ENCODE measurements at regions not wholly inside any gene's neighbourhood (a gene's known extent, or its start where the extent isn't known, plus 50 kb on each side); places are given as distances from the start of the nearest gene placed in this dataset.

GRCh38 chr6:110039364-110039980 is 61.4 kb downstream of the GPR6 start:
- peak; percentile 90 for DNase-seq (ENCODE audit: low read depth)
- peak overlapping the region; percentile 28 for H3K4me3 ChIP-seq (ENCODE audit: low read length)
- TF ChIP-seq, protein P1, sequence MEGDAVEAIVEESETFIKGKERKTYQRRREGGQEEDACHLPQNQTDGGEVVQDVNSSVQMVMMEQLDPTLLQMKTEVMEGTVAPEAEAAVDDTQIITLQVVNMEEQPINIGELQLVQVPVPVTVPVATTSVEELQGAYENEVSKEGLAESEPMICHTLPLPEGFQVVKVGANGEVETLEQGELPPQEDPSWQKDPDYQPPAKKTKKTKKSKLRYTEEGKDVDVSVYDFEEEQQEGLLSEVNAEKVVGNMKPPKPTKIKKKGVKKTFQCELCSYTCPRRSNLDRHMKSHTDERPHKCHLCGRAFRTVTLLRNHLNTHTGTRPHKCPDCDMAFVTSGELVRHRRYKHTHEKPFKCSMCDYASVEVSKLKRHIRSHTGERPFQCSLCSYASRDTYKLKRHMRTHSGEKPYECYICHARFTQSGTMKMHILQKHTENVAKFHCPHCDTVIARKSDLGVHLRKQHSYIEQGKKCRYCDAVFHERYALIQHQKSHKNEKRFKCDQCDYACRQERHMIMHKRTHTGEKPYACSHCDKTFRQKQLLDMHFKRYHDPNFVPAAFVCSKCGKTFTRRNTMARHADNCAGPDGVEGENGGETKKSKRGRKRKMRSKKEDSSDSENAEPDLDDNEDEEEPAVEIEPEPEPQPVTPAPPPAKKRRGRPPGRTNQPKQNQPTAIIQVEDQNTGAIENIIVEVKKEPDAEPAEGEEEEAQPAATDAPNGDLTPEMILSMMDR (IDR thresholded peaks at IDR 0.05; ENCODE audit: insufficient read depth, low read depth, low read length, missing control alignments): peak; percentile 94

DNA sequence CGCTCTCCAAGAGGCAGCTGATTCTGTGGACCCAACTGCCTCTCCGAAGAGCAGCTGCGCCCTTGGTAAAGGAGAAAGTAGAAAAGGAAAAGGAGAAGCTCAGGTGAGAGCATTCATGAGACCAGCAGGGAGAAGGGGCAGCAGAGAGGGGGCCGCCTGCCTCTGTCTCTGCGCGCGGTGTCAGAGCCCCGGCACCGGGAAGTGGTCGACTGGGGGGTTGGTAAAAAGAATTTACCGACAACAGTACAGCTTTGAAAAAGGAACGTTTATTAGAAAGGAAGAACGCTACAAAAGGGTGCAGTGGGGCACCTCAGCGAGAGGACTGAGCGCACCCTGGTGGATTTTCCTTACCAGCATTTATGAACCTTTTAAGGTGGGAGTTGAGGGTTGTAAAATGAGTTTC is 61.9 kb downstream of the GPR6 start:
- peak; percentile 54 for DNase-seq (ENCODE audit: low read depth)
- TF ChIP-seq, protein P1 (IDR thresholded peaks at IDR 0.05; ENCODE audit: insufficient read depth, low read depth, low read length, missing control alignments): peak; percentile 61
- H3K4me3 ChIP-seq (ENCODE audit: low read length): peak overlapping the region; percentile 28

DNA sequence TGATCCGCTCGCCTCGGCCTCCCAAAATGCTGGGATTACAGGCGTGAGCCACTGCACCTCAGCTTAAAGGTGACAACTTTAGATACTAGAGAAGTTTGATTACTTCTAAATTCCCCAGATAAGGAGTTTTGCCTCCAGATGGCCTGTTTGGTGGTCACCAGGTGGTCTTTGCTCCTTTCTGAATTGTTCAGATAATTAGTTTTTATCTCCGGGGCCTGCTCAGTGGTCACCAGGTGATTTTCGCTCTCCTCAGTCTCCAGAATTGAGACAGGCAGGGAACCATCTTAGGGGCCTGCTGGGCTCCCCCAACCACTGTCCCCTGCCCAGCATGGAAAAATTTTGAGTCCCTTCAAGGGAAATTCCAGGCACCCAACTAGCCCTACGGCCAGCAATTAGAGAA is 62.6 kb downstream of the GPR6 start:
- TF ChIP-seq, protein P1 (IDR thresholded peaks at IDR 0.05; ENCODE audit: insufficient read depth, low read depth, low read length, missing control alignments): no peak
- no peak overlapping the region for H3K4me3 ChIP-seq (ENCODE audit: low read length)
- DNase-seq (ENCODE audit: low read depth): no peak

GRCh38 chr6:110041126-110041525 is 63.0 kb downstream of the GPR6 start:
- no peak for DNase-seq (ENCODE audit: low read depth)
- TF ChIP-seq, protein P1 (IDR thresholded peaks at IDR 0.05; ENCODE audit: insufficient read depth, low read depth, low read length, missing control alignments): no peak
- no peak overlapping the region for H3K4me3 ChIP-seq (ENCODE audit: low read length)

DNA sequence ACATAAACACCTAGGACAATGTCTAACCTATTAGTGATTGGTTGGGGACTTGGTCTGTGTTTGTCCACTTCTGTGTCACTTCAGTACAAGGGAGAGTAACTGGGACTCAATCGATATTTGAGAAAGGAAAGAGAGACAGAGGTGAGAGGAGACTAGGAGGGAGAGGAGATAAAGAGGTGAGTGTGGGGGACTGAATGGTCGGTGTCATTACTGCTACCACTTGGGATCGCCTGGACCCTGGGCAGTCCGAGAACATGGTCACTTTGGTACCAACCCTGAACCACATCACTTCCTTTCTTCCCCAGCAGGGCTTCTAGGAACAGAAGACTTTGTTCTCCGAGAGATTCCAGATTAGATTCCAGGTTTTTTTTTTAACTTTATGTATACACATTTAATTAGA is 63.7 kb downstream of the GPR6 start:
- TF ChIP-seq, protein P1 (IDR thresholded peaks at IDR 0.05; ENCODE audit: insufficient read depth, low read depth, low read length, missing control alignments): no peak

GRCh38 chr6:110042670-110043296 is 64.7 kb downstream of the GPR6 start:
- no peak overlapping the region for H3K4me3 ChIP-seq (ENCODE audit: low read length)
- TF ChIP-seq, protein P1 (IDR thresholded peaks at IDR 0.05; ENCODE audit: insufficient read depth, low read depth, low read length, missing control alignments): no peak
- DNase-seq (ENCODE audit: low read depth): no peak

More for the DNA sequence above, 63.7 kb downstream of the GPR6 start:
- no peak for DNase-seq (ENCODE audit: low read depth)
- no peak overlapping the region for H3K4me3 ChIP-seq (ENCODE audit: low read length)
